GM12872 (cell line): ENCODE measurements at regions not wholly inside any gene's neighbourhood (a gene's known extent, or its start where the extent isn't known, plus 50 kb on each side); places are given as distances from the start of the nearest gene placed in this dataset.

Source experiments
- TF ChIP-seq, protein P1 (sequence below): IDR thresholded peaks from 3 replicates; pipeline ENCODE4 v1.5.1; 2011; ENCODE audit warnings: low read depth, mild to moderate bottlenecking, low read length, moderate library complexity; ENCODE audit not compliant: insufficient read depth

DNA sequence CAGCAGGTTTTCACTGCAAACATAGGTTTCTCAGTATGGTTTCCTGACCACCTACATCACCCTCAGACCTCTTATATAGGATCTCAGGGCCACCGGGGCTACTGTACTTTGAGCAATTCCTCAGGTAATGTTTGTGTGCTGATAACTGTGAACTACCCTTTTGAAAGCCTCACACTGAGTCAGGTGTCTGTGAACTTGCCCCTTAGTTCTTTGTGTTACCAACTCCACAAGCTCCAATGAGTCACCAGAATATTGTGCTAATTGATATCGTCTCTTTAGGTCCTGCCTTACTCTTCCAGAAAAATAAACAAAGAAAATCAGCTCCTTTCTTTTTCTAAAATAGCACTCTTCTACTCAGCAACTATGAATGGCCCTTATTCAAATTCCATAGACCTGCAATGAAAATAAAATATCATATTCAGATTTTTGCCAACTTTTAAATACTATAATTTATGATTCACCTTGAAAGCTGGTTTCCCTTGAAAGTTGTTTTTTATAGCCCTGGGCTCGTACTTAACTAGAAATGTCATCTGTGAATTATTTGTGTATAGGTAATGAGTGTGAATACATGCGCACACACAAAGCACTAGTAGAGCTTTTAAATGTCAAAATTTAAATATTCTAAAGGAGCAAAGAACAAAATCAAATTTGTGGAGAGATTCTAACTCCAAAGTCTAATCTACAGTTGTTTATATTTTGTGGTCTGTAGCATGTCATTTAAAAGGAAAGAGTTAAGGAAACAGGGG, 88.1 kb upstream of the WARS2 start:
- TF ChIP-seq, protein P1, sequence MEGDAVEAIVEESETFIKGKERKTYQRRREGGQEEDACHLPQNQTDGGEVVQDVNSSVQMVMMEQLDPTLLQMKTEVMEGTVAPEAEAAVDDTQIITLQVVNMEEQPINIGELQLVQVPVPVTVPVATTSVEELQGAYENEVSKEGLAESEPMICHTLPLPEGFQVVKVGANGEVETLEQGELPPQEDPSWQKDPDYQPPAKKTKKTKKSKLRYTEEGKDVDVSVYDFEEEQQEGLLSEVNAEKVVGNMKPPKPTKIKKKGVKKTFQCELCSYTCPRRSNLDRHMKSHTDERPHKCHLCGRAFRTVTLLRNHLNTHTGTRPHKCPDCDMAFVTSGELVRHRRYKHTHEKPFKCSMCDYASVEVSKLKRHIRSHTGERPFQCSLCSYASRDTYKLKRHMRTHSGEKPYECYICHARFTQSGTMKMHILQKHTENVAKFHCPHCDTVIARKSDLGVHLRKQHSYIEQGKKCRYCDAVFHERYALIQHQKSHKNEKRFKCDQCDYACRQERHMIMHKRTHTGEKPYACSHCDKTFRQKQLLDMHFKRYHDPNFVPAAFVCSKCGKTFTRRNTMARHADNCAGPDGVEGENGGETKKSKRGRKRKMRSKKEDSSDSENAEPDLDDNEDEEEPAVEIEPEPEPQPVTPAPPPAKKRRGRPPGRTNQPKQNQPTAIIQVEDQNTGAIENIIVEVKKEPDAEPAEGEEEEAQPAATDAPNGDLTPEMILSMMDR = no peak

DNA sequence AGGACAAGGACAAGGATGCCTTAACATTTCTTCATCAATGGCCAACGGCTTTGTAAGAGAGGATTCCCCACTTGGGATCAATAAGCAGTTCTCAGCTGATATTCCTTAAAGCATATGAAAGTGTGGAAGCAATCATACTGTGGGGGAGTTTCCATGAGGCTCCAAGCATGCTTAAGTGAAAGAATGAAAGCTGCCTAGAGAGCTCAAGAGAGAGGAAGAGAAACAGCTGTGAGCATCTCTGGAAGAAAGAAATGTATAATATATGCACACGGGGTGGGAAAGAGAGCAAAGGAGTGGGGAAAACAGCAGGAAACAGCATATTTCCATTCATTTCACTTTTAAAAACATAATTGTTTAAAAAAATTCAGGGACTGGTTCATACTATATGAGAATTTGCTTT, 94.7 kb upstream of the WARS2 start:
- TF ChIP-seq, protein P1 = no peak

DNA sequence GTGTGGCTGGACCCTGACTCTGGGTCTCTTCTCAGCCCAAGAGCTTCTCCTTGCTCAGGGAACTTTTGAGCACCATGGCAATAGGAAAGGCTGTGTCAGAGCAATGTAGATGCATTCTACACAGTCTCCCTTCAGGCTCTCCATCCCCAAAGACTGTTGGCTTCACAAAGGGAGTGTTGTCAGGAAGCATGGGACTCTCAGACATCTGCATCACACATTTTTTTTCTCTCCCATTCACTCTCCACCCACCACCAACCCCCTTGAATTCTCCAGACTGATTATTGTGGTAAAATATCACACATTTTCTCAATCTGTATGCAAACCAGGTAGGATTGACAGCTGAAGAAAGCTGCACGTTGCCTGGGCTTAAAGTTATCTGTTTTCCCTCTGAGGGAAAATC, 105.4 kb upstream of the WARS2 start:
- TF ChIP-seq, protein P1 = no peak

DNA sequence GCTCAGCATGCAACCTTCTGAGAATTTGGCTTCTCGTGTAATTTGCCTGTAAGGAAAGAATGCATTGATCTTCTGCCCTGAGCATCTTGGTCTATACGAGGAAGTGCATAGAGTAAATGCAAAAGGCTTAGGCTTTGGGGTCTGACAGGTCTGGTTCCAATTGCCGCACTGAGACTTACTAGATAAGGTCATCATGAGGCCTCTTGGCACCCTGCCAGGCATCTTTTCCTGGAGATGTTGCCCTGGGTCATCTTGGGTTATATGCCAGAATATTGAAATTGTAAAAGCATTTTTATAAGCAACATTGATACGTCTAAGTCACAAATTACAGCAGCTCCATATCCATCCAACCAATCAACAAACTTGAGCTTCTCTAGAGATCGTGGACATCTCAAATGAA, 108.8 kb upstream of the WARS2 start:
- TF ChIP-seq, protein P1 = no peak

DNA sequence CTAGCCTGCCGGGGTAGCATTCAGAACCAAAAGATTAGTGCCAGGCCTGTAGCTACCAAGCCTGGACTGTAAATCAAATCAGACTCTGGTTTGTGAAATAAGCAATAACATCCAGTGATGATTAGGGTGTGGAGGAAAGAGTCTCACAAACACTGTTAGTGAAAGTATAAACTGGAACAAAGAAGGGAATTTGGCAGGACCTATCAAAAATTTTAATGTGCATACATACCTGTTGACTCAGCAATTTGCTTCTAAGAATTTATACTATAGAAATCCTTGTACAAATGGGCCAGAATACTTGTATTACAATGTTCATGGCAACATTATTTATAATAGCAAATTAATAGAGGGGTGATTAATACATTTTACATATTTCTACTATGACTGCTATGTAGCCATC, 109.8 kb upstream of the WARS2 start:
- TF ChIP-seq, protein P1 = no peak

DNA sequence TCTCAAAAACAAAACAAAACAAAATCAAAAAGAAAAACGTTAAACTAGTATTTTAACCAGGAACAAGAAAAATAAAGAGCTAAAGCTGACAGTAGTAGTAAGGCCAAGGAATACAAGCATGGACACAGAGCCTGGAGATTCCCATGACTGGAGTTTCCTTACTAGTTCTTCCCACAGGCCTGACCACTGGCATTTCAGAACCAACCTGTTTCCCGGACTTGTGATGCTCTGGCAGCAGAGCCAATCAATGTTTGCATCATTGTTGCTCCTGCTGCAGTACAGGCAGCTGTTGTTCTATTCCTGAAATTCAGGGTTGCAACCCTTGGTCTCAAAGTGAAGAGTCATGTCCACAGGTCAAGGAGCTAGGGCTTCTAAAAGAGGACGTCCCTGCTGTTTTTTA, 111.3 kb upstream of the WARS2 start:
- TF ChIP-seq, protein P1 = no peak

DNA sequence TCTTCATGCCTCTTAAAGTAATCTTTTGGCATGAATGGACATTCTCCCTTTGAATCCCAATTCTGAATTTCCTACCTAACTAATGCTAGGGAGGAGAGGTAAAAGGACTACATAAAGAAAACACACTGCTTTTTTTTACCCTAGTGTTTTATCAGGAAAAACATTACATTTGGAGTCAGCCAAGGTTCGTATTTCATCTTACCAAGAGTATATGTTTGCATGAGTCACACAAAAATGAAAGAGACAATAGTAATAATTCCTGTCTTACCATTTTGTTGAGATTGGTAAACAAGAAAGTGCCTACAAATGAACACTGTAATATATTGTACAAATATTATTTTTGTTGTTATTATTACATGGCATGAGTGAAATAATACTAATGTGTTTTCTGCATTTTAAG, 112.9 kb upstream of the WARS2 start:
- TF ChIP-seq, protein P1 = no peak
